ENCODE measurements at regions not wholly inside any gene's neighbourhood (a gene's known extent, or its start where the extent isn't known, plus 50 kb on each side); places are given as distances from the start of the nearest gene placed in this dataset.

DNA sequence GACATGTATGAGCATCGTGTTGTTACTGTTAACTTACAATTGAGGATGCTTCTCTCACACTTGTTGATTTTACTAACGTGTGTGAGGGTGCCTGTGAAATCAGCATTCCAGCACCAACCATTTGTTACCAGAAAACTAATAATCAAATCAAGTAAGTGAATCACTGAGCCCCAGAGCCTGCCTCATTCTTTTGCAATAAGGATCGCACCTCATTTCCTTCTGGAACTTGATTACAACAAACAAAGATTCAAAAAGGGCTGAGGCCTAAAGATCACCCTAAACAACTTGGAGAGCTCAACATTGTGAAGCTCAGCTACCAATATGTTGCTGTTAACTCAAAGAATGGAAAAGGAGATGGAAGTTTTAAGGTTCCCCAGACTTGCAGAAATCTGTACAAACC, 274.7 kb downstream of the TFAP2A start:
- TF ChIP-seq POLR2A (IDR thresholded peaks at IDR 0.05) (no peak), CTCF (IDR thresholded peaks at IDR 0.05) (no peak)
